Adipocyte (in vitro differentiated cells): ENCODE measurements at regions not wholly inside any gene's neighbourhood (a gene's known extent, or its start where the extent isn't known, plus 50 kb on each side); places are given as distances from the start of the nearest gene placed in this dataset.
"Not testable (repeated sequence)": the region's sequence is repeated elsewhere in the genome, so short reads cannot be mapped to it uniquely, and the experiment has no call there.

Experiments used
- DNase-seq: peaks from one replicate; pipeline ENCODE4 v3.0.0-alpha.2; 2015; ENCODE audit warnings: low read depth
- H3K27me3 ChIP-seq: replicated peaks from 2 replicates; pipeline ENCODE4 v1.7.0; 2013; ENCODE audit warnings: mild to moderate bottlenecking, low read length, moderate library complexity; ENCODE audit not compliant: control insufficient read depth, insufficient read depth
- H3K36me3 ChIP-seq: 2 replicates; pipeline ENCODE4 v1.7.0; 2013; ENCODE audit warnings: low read length, mild to moderate bottlenecking, moderate library complexity; ENCODE audit not compliant: control insufficient read depth, insufficient read depth, severe bottlenecking
- H3K4me1 ChIP-seq: 2 replicates; pipeline ENCODE4 v1.7.0; 2013; ENCODE audit warnings: mild to moderate bottlenecking, low read length, moderate library complexity; ENCODE audit not compliant: control insufficient read depth, insufficient read depth
- H3K4me3 ChIP-seq: 2 replicates; pipeline ENCODE4 v1.7.0; 2013; ENCODE audit warnings: mild to moderate bottlenecking, low read length, moderate library complexity
- H3K9ac ChIP-seq: 2 replicates; pipeline ENCODE4 v1.7.0; 2013; ENCODE audit warnings: mild to moderate bottlenecking, low read length, moderate library complexity
- H3K9me3 ChIP-seq: 2 replicates; pipeline ENCODE4 v1.7.0; 2013; ENCODE audit warnings: mild to moderate bottlenecking, low read length, moderate library complexity; ENCODE audit not compliant: control insufficient read depth

- Histone ChIP-seq H3K9ac (no peak overlapping the region), H3K4me1 (peaks cover 11% of the 10 kb centered on the region), H3K27me3 (peaks cover 3% of the 10 kb centered on the region), H3K4me3 (no peak overlapping the region), H3K9me3 (peaks cover 18% of the 10 kb centered on the region), H3K36me3 (no peaks in the 10 kb centered on the region)
- DNase-seq = no peak
Observed at GRCh38 chr15:79765081-79765480, 131.7 kb downstream of the MTHFS start.

- H3K9me3 ChIP-seq = peaks cover 17% of the 10 kb centered on the region
- H3K4me1 ChIP-seq = peaks cover 11% of the 10 kb centered on the region
- H3K36me3 ChIP-seq = no peaks in the 10 kb centered on the region
- H3K27me3 ChIP-seq = peaks cover 3% of the 10 kb centered on the region
- no peak overlapping the region for H3K9ac ChIP-seq
- no peak overlapping the region for H3K4me3 ChIP-seq
- DNase-seq = peak; percentile 19
Observed at GRCh38 chr15:79769069-79769481, 127.7 kb downstream of the MTHFS start.

- H3K4me3 ChIP-seq = no peak overlapping the region
- H3K4me1 ChIP-seq = peaks cover 11% of the 10 kb centered on the region
- no peak overlapping the region for H3K9ac ChIP-seq
- DNase-seq = no peak
- H3K27me3 ChIP-seq = no peaks in the 10 kb centered on the region
- no peaks in the 10 kb centered on the region for H3K36me3 ChIP-seq
- H3K9me3 ChIP-seq = peaks cover 7% of the 10 kb centered on the region
Observed at GRCh38 chr15:79769933-79770759, 126.7 kb downstream of the MTHFS start.

GRCh38 chr15:79773128-79773527, 123.7 kb downstream of the MTHFS start:
- Histone ChIP-seq H3K36me3 (no peaks in the 10 kb centered on the region), H3K9ac (no peak overlapping the region), H3K4me3 (no peak overlapping the region), H3K9me3 (no peaks in the 10 kb centered on the region), H3K4me1 (peaks cover 11% of the 10 kb centered on the region), H3K27me3 (peaks cover 6% of the 10 kb centered on the region)
- DNase-seq = no peak

GRCh38 chr15:79775821-79776220, 121.0 kb downstream of the MTHFS start:
- Histone ChIP-seq H3K4me3 (no peak overlapping the region), H3K4me1 (no peaks in the 10 kb centered on the region), H3K27me3 (peaks cover 6% of the 10 kb centered on the region), H3K9me3 (no peaks in the 10 kb centered on the region), H3K36me3 (no peaks in the 10 kb centered on the region), H3K9ac (no peak overlapping the region)
- DNase-seq = no peak

DNA sequence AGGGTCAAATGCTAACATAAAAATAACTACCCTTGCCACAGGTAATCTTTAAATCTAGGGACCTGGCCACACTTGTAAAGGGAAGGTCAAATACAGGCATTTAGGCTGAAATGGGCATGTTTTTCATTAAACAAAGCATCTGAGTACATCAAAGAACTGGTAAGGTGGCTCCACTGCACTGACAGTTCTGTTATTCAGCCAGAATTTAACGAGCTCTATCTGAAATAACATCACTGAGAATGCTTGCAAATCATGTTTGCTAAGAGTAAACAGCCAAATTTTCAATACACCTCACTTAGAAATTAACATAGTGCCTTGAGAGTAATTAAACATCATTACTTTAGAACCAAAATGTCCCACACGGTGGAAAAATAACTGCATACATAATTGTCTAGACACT, 118.9 kb downstream of the MTHFS start:
- Histone ChIP-seq H3K4me1 (no peaks in the 10 kb centered on the region), H3K36me3 (no peaks in the 10 kb centered on the region), H3K4me3 (no peak overlapping the region), H3K9ac (no peak overlapping the region), H3K27me3 (peaks cover 6% of the 10 kb centered on the region), H3K9me3 (peaks cover 17% of the 10 kb centered on the region)
- no peak for DNase-seq

DNA sequence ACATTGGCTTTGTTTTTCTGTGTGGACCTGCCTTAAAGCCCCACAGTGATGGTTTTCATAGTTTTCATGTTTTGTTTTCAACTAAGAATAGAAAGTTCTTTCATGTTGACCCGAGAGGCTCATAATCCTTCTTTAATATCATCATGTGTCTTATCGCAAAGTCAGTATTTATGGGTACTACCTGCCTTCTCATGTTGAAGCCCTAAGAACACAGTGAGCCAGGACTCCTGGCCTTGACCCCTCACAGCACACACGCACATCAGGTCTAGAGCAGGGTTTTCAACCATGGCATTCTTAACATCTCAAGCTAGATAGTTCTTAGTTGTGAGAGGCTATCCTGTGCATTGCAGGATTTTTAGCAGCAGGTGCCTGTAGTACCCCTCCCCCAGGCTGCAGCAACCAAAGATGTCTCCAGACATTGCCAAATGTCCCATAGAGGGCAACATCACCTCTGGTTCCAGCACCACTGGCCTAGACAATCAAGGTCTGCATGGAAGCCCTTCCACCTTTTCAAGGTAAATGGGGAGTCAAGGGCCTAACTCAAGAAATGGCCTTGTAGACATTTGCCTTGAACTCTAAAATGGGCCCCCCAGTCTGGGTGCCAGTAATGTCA, 118.3 kb downstream of the MTHFS start:
- H3K9ac ChIP-seq = no peak overlapping the region
- no peaks in the 10 kb centered on the region for H3K36me3 ChIP-seq
- peaks cover 17% of the 10 kb centered on the region for H3K9me3 ChIP-seq
- DNase-seq = no peak
- H3K4me1 ChIP-seq = no peaks in the 10 kb centered on the region
- H3K27me3 ChIP-seq = peaks cover 6% of the 10 kb centered on the region
- no peak overlapping the region for H3K4me3 ChIP-seq

DNA sequence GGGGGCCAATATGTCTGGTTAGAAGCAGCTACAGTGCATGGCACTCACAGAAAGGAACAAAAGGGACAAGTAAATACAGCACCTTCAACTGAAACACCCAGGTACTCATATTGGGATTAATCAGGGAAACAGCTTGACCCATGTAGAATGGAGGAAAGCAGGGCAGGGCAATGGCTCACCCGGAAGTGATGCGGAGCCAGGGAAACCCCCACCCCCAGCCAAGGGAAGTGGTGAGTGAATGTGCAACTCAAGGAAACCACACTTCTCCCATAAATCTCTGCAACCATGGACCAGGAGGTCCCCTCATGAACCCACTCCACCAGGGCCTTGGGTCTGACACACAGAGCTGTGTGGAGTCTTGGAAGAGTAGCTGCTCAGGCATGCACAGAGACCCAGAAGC, 117.1 kb downstream of the MTHFS start:
- DNase-seq = no peak

DNA sequence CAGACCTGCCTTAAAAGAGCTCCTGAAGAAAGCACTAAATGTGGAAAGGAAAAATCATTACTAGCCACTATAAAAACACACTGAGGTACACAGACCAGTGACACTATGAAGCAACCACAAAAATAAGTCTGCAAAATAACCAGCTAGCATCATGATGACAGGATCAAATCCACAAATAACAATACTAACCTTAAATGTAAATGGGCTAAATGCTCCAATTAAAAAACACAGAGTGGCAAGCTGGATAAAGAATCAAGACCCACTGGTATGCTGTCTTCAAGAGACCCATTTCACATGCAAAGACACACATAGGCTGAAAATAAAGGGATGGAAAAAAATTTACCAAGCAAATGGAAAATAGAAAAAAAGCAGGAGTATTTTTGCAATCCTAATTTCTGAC, 114.5 kb downstream of the MTHFS start:
- H3K4me3 ChIP-seq, DNase-seq, H3K9ac ChIP-seq, H3K4me1 ChIP-seq, H3K36me3 ChIP-seq, H3K27me3 ChIP-seq: not testable (repeated sequence)
- peaks cover 22% of the 10 kb centered on the region for H3K9me3 ChIP-seq

More for the DNA sequence above, 117.1 kb downstream of the MTHFS start:
- H3K9ac ChIP-seq = no peak overlapping the region
- peaks cover 6% of the 10 kb centered on the region for H3K27me3 ChIP-seq
- peaks cover 17% of the 10 kb centered on the region for H3K9me3 ChIP-seq
- no peak overlapping the region for H3K4me3 ChIP-seq
- no peaks in the 10 kb centered on the region for H3K4me1 ChIP-seq
- no peaks in the 10 kb centered on the region for H3K36me3 ChIP-seq
